C4-2B (cell line): ENCODE measurements at regions not wholly inside any gene's neighbourhood (a gene's known extent, or its start where the extent isn't known, plus 50 kb on each side); places are given as distances from the start of the nearest gene placed in this dataset.

Source experiments
- CTCF ChIP-seq: fragments of 450-650 bp; conservative IDR thresholded peaks from 2 replicates; pipeline ENCODE4 v1.5.1; 2017; ENCODE audit warnings: mild to moderate bottlenecking
- ZFX ChIP-seq: fragments of 450-650 bp; IDR thresholded peaks from 2 replicates; pipeline ENCODE4 v1.6.1; 2017

GRCh38 chr1:208879022-208879421, 634.8 kb upstream of the PLXNA2 start:
- no peak for TF ChIP-seq CTCF
- no peak for TF ChIP-seq ZFX
